ENCODE measurements at regions not wholly inside any gene's neighbourhood (a gene's known extent, or its start where the extent isn't known, plus 50 kb on each side); places are given as distances from the start of the nearest gene placed in this dataset.

- H3K9me3 ChIP-seq: no peaks in the 10 kb centered on the region
- intact Hi-C loops (cut with DNase I): no loop called here
- H3K4me1 ChIP-seq: no peaks in the 10 kb centered on the region
- H3K36me3 ChIP-seq: no peaks in the 10 kb centered on the region
- no peak overlapping the region for H3K4me3 ChIP-seq
- ATAC-seq (no peak), DNase-seq (no peak)
- no peaks in the 10 kb centered on the region for H3K27me3 ChIP-seq (ENCODE audit: low read depth)
- TF ChIP-seq, protein P1, sequence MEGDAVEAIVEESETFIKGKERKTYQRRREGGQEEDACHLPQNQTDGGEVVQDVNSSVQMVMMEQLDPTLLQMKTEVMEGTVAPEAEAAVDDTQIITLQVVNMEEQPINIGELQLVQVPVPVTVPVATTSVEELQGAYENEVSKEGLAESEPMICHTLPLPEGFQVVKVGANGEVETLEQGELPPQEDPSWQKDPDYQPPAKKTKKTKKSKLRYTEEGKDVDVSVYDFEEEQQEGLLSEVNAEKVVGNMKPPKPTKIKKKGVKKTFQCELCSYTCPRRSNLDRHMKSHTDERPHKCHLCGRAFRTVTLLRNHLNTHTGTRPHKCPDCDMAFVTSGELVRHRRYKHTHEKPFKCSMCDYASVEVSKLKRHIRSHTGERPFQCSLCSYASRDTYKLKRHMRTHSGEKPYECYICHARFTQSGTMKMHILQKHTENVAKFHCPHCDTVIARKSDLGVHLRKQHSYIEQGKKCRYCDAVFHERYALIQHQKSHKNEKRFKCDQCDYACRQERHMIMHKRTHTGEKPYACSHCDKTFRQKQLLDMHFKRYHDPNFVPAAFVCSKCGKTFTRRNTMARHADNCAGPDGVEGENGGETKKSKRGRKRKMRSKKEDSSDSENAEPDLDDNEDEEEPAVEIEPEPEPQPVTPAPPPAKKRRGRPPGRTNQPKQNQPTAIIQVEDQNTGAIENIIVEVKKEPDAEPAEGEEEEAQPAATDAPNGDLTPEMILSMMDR (IDR thresholded peaks at IDR 0.05): no peak
- no peak overlapping the region for H3K27ac ChIP-seq
These were observed 447.3 kb downstream of the TAFA4 start for GRCh38 chr3:68485051-68485450.

DNA sequence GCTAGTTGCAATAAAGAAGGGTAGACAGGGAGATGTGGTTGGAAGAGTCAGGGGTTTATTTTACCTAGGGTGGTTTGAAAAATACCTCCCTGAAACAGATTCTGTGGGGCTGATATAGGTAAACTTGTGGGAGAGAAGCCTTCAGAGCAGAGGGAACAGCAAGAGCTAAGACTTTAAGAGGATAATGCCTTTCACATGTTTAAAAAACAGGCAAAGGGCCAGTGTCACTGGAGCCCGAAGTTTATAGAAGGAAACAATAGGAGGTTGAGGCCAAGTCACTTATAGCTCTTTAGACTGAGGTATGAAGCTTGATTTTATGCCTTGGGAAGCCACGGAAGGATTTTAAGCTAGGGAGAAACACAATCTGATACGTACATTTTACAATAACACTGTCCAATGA lies 448.7 kb downstream of the TAFA4 start:
- Histone ChIP-seq H3K27me3 (ENCODE audit: low read depth) (no peaks in the 10 kb centered on the region), H3K36me3 (no peaks in the 10 kb centered on the region), H3K9me3 (no peaks in the 10 kb centered on the region), H3K4me3 (no peak overlapping the region), H3K27ac (no peak overlapping the region), H3K4me1 (no peaks in the 10 kb centered on the region)
- ATAC-seq (no peak), DNase-seq (no peak)
- TF ChIP-seq, protein P1 (IDR thresholded peaks at IDR 0.05): no peak
- intact Hi-C loops (cut with DNase I): no loop called here

DNA sequence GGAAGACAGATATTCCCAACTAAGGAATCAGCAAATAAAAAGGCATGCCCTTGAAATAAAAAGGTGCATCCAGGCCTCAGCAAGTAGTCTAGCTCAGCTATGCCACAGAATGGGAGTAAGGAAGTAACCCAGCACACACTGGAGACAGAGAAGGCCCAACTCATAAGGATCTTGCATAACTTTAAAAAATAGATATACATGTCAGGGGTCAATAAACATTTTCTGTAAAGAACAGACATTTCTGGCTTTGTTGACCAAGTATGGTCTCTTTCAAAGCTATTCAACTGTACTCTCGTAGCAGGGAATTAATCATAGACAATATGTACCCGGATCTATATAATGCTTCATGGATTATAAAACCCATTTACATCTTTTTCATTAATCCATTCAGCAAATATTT lies 449.3 kb downstream of the TAFA4 start:
- Histone ChIP-seq H3K27ac (no peak overlapping the region), H3K27me3 (ENCODE audit: low read depth) (no peaks in the 10 kb centered on the region), H3K9me3 (no peaks in the 10 kb centered on the region), H3K4me3 (no peak overlapping the region), H3K36me3 (no peaks in the 10 kb centered on the region), H3K4me1 (no peaks in the 10 kb centered on the region)
- TF ChIP-seq, protein P1 (IDR thresholded peaks at IDR 0.05): no peak
- ATAC-seq (no peak), DNase-seq (no peak)
- intact Hi-C loops (cut with DNase I): no loop called here

- Histone ChIP-seq H3K36me3 (no peaks in the 10 kb centered on the region), H3K27me3 (ENCODE audit: low read depth) (no peaks in the 10 kb centered on the region), H3K4me3 (no peak overlapping the region), H3K27ac (no peak overlapping the region), H3K9me3 (no peaks in the 10 kb centered on the region), H3K4me1 (no peaks in the 10 kb centered on the region)
- no peak for ATAC-seq
- intact Hi-C loops (cut with DNase I): no loop called here
- no peak for DNase-seq
- TF ChIP-seq, protein P1 (IDR thresholded peaks at IDR 0.05): no peak
These were observed 449.8 kb downstream of the TAFA4 start for GRCh38 chr3:68482565-68482964.

DNA sequence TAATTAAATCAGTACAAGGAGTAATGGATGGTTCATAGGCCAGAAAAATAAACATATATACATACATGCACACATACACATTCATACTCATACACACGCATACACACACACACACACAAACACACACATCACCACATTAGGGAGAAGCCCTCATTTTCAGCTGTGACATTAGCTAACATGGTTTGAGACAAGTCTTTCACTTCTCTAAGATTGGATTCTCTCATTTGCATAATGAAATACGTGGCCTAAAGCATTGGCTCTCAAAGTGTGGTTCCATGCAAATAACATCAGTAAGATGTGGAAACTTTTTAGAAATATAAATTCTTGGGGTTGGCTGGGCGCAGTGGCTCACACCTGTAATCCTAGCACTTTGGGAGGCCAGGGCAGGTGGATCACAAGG lies 452.6 kb downstream of the TAFA4 start:
- Histone ChIP-seq H3K27ac (no peak overlapping the region), H3K9me3 (no peaks in the 10 kb centered on the region), H3K4me3 (no peak overlapping the region), H3K27me3 (ENCODE audit: low read depth) (no peaks in the 10 kb centered on the region), H3K4me1 (no peaks in the 10 kb centered on the region), H3K36me3 (no peaks in the 10 kb centered on the region)
- no peak for DNase-seq
- intact Hi-C loops (cut with DNase I): no loop called here
- ATAC-seq: no peak
- TF ChIP-seq, protein P1 (IDR thresholded peaks at IDR 0.05): no peak

Data from lower lobe of right lung (tissue), 2 donors.